ENCODE measurements at regions not wholly inside any gene's neighbourhood (a gene's known extent, or its start where the extent isn't known, plus 50 kb on each side); places are given as distances from the start of the nearest gene placed in this dataset.

- peak; percentile 73 to 87 (median 85) for TF ChIP-seq CTCF (IDR thresholded peaks at IDR 0.05 in 2 of 3, conservative IDR thresholded peaks at IDR 0.05 in 1 of 3; ENCODE audit: borderline replicate concordance in 1 of 3, insufficient read depth in 1 of 3, low read depth in 2 of 3, low read length in 2 of 3)
- no peak for TF ChIP-seq EZH2 (IDR thresholded peaks at IDR 0.05)
- no peak for TF ChIP-seq POLR2AphosphoS5 (IDR thresholded peaks at IDR 0.05; ENCODE audit: low read depth, low read length)
- no peak for TF ChIP-seq POLR2A (IDR thresholded peaks at IDR 0.05; ENCODE audit: borderline replicate concordance, extremely low read depth, insufficient read depth, insufficient read length)
- no peak for TF ChIP-seq JUND (IDR thresholded peaks at IDR 0.05)
Measured at GRCh38 chr1:172719694-172720138, 60.8 kb downstream of the FASLG start.
